Caco-2 (cell line): ENCODE measurements at regions not wholly inside any gene's neighbourhood (a gene's known extent, or its start where the extent isn't known, plus 50 kb on each side); places are given as distances from the start of the nearest gene placed in this dataset.
A peak's percentile ranks its signal among the peaks of the same experiment; 100 is the strongest.

Experiments used
- BruUV-seq: library from RNA; stranded (reverse); fragments of 400-500 nt; replicated peaks from 2 replicates; lab custom pipeline; 2021; lab: Mats Ljungman, UMichigan
- CTCF ChIA-PET: fragments of 300-600 bp; sonication (Branson Sonifier 250); formaldehyde crosslinking; loops from one replicate; lab custom pipeline; 2022; ENCODE audit warnings: antibody characterized with exemption; lab: Charles Lee
- POLR2A ChIA-PET: fragments of 300-600 bp; sonication (Branson Sonifier 250); formaldehyde crosslinking; loops from one replicate; lab custom pipeline; 2022; ENCODE audit warnings: antibody characterized with exemption; lab: Charles Lee
- DNase-seq, 2 experiments: peaks; one replicate each; pipeline versions ENCODE4 v3.0.0 to v3.0.0-alpha.2; 2020 to 2022
- H3K27me3 ChIP-seq: replicated peaks from 2 replicates; pipeline ENCODE4 v1.6.0; 2011; ENCODE audit warnings: low read length; ENCODE audit not compliant: control insufficient read depth, insufficient read depth
- H3K36me3 ChIP-seq: 2 replicates; pipeline ENCODE4 v1.5.1; 2011; ENCODE audit warnings: low read length; ENCODE audit not compliant: control insufficient read depth, insufficient read depth
- H3K4me1 ChIP-seq: fragments of 250-450 bp; sonication (Bioruptor Pico); 2 replicates; pipeline ENCODE4 v1.5.1; 2020; ENCODE audit warnings: mild to moderate bottlenecking
- H3K4me3 ChIP-seq: 2 replicates; pipeline ENCODE4 v1.5.1; 2011; ENCODE audit warnings: low read depth, mild to moderate bottlenecking, control low read depth, low read length
- H3K9me3 ChIP-seq: fragments of 250-450 bp; sonication (Bioruptor Pico); 2 replicates; pipeline ENCODE4 v1.5.1; 2020; ENCODE audit warnings: mild to moderate bottlenecking, moderate library complexity
- H3K27ac Mint-ChIP-seq: one replicate; pipeline ENCODE4 v1.8.0; 2022; ENCODE audit warnings: mixed read lengths; ENCODE audit not compliant: unreplicated experiment
- H3K27me3 Mint-ChIP-seq: one replicate; pipeline ENCODE4 v1.8.0; 2022; ENCODE audit warnings: mixed read lengths; ENCODE audit not compliant: insufficient read depth, unreplicated experiment
- H3K36me3 Mint-ChIP-seq: one replicate; pipeline ENCODE4 v1.8.0; 2022; ENCODE audit warnings: mild to moderate bottlenecking, mixed read lengths; ENCODE audit not compliant: insufficient read depth, unreplicated experiment
- H3K4me1 Mint-ChIP-seq: one replicate; pipeline ENCODE4 v1.8.0; 2022; ENCODE audit warnings: low read depth, mixed read lengths; ENCODE audit not compliant: unreplicated experiment
- H3K4me3 Mint-ChIP-seq: one replicate; pipeline ENCODE4 v1.8.0; 2022; ENCODE audit warnings: mild to moderate bottlenecking, moderate library complexity, mixed read lengths; ENCODE audit not compliant: unreplicated experiment
- H3K9me3 Mint-ChIP-seq: one replicate; pipeline ENCODE4 v1.8.0; 2022; ENCODE audit warnings: mixed read lengths; ENCODE audit not compliant: unreplicated experiment
- intact Hi-C: fragments of 100-400 bp; cut with micrococcal nuclease; formaldehyde crosslinking; loops from one replicate; pipeline ENCODE4 v1.10.0; 2022; ENCODE audit not compliant: unreplicated experiment
- TF ChIP-seq, protein P1 (sequence below), 2 experiments: fragments of 200-600 bp in 1 of 2; IDR thresholded peaks; 1 replicate in 1 of 2; 2 replicates in 1 of 2; pipeline versions ENCODE4 v1.5.1 to v1.8.0; 2011 to 2022; ENCODE audit warnings: antibody characterized with exemption in 1 of 2, control low read depth in 1 of 2, inconsistent platforms in 1 of 2, low read depth in 1 of 2, low read length in 1 of 2, mild to moderate bottlenecking in 1 of 2, moderate library complexity in 1 of 2; ENCODE audit not compliant: insufficient read depth in 1 of 2, severe bottlenecking in 1 of 2, unreplicated experiment in 1 of 2

DNA sequence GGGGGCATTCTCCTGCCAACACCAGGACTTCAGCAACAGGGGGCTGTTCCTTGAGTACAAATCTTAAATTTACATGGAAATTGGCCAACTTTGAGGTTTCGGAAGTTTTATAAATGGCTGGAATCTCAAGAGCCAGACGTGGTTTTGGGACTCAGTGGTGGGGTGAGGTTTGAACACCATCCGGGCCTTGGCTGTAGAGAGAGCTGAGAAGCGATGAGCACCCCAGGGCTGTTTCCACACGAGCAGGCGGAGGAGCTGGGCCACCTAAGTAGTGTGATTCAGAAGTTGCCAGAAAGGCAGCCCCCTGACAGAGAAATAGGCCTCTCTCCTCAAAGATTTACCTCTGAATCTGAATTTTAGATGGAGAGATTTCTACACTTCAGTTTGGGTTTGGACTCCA, 89.0 kb downstream of the FGF9 start:
- Mint-ChIP-seq H3K4me3 (no peak overlapping the region), H3K27ac (peak overlapping the region; percentile 34), H3K9me3 (no peaks in the 10 kb centered on the region), H3K36me3 (no peaks in the 10 kb centered on the region), H3K4me1 (peaks cover 59% of the 10 kb centered on the region), H3K27me3 (no peaks in the 10 kb centered on the region)
- no peak overlapping the region for H3K4me3 ChIP-seq
- H3K4me1 ChIP-seq = peaks cover 35% of the 10 kb centered on the region
- ChIA-PET POLR2A (no interaction called here), CTCF (no interaction called here)
- BruUV-seq = no TSS peak
- intact Hi-C loops = no loop called here
- DNase-seq = no peak
- H3K36me3 ChIP-seq = no peaks in the 10 kb centered on the region
- no peaks in the 10 kb centered on the region for H3K9me3 ChIP-seq
- TF ChIP-seq, protein P1, sequence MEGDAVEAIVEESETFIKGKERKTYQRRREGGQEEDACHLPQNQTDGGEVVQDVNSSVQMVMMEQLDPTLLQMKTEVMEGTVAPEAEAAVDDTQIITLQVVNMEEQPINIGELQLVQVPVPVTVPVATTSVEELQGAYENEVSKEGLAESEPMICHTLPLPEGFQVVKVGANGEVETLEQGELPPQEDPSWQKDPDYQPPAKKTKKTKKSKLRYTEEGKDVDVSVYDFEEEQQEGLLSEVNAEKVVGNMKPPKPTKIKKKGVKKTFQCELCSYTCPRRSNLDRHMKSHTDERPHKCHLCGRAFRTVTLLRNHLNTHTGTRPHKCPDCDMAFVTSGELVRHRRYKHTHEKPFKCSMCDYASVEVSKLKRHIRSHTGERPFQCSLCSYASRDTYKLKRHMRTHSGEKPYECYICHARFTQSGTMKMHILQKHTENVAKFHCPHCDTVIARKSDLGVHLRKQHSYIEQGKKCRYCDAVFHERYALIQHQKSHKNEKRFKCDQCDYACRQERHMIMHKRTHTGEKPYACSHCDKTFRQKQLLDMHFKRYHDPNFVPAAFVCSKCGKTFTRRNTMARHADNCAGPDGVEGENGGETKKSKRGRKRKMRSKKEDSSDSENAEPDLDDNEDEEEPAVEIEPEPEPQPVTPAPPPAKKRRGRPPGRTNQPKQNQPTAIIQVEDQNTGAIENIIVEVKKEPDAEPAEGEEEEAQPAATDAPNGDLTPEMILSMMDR (IDR thresholded peaks at IDR 0.05; ENCODE audit: insufficient read depth in 1 of 2, low read depth in 1 of 2, low read length in 1 of 2, severe bottlenecking in 1 of 2, unreplicated experiment in 1 of 2) = no peak
- H3K27me3 ChIP-seq = no peaks in the 10 kb centered on the region

DNA sequence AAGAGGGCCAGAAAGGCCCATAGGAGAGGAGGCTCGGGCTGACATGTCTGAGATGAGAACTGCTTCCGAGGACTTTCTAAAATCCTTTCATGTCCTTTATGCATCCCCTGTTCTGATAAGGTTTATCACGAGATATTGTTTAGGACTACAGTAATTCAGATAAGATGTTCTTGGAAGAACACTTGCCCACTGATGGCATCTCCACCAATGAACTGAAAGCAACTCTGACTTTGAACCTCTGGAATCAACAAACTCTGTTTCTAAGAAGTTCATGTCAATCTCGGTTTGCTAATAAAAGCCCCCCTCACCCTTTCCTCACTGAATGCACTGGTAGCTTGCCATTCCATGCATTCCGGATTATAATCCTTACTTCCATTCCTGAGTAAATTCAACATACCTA, 90.9 kb downstream of the FGF9 start:
- DNase-seq = peak in 1 of 2 experiments; percentile 29
- POLR2A ChIA-PET = no interaction called here
- Histone ChIP-seq H3K27me3 (no peaks in the 10 kb centered on the region), H3K9me3 (no peaks in the 10 kb centered on the region), H3K4me3 (no peak overlapping the region), H3K36me3 (no peaks in the 10 kb centered on the region), H3K4me1 (peaks cover 35% of the 10 kb centered on the region)
- no peaks in the 10 kb centered on the region for H3K27me3 Mint-ChIP-seq
- TF ChIP-seq, protein P1 (IDR thresholded peaks at IDR 0.05; ENCODE audit: insufficient read depth in 1 of 2, low read depth in 1 of 2, low read length in 1 of 2, severe bottlenecking in 1 of 2, unreplicated experiment in 1 of 2) = no peak
- intact Hi-C loops = no loop called here
- H3K27ac Mint-ChIP-seq = no peak overlapping the region
- CTCF ChIA-PET = no interaction called here
- no TSS peak for BruUV-seq
- H3K36me3 Mint-ChIP-seq = no peaks in the 10 kb centered on the region
- no peak overlapping the region for H3K4me3 Mint-ChIP-seq
- no peaks in the 10 kb centered on the region for H3K9me3 Mint-ChIP-seq
- peaks cover 52% of the 10 kb centered on the region for H3K4me1 Mint-ChIP-seq

DNA sequence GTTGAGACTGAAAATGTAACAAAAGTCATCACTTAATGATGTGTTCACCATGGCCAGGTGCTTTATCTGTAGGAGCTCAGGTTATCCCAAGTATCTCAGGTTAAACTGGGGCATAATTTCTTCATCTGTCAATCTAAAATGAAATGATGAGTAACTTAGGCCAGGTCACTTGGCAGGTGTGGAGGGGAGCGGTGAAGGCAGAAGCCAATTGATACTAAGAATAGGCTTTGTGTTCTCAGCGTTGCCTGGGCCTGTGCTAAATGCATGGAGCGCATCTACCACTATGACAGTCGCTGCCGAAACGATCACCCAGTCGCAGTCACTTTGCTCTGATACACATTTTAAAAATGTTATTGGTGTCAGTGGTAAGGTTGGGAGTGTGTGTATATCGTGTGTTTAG, 91.6 kb downstream of the FGF9 start:
- H3K27me3 Mint-ChIP-seq = no peaks in the 10 kb centered on the region
- peaks cover 35% of the 10 kb centered on the region for H3K4me1 ChIP-seq
- no peaks in the 10 kb centered on the region for H3K27me3 ChIP-seq
- H3K36me3 Mint-ChIP-seq = no peaks in the 10 kb centered on the region
- POLR2A ChIA-PET = no interaction called here
- peaks cover 44% of the 10 kb centered on the region for H3K4me1 Mint-ChIP-seq
- DNase-seq = no peak
- H3K4me3 ChIP-seq = no peak overlapping the region
- intact Hi-C loops = no loop called here
- no peaks in the 10 kb centered on the region for H3K9me3 Mint-ChIP-seq
- H3K9me3 ChIP-seq = no peaks in the 10 kb centered on the region
- CTCF ChIA-PET = no interaction called here
- H3K36me3 ChIP-seq = no peaks in the 10 kb centered on the region
- no peak overlapping the region for H3K27ac Mint-ChIP-seq
- no peak overlapping the region for H3K4me3 Mint-ChIP-seq
- no TSS peak for BruUV-seq
- TF ChIP-seq, protein P1 (IDR thresholded peaks at IDR 0.05; ENCODE audit: insufficient read depth in 1 of 2, low read depth in 1 of 2, low read length in 1 of 2, severe bottlenecking in 1 of 2, unreplicated experiment in 1 of 2) = no peak
